OCI-LY7 (cell line): ENCODE measurements at regions not wholly inside any gene's neighbourhood (a gene's known extent, or its start where the extent isn't known, plus 50 kb on each side); places are given as distances from the start of the nearest gene placed in this dataset.

ENCODE experiments used
- CTCF ChIP-seq: fragments of 200-600 bp; sonication (generic); conservative IDR thresholded peaks from 2 replicates; pipeline ENCODE4 v1.5.1; 2014; ENCODE audit warnings: mild to moderate bottlenecking, antibody characterized with exemption, low read length, moderate library complexity, mixed read lengths
- EZH2phosphoT487 ChIP-seq: fragments of 200-600 bp; sonication (generic); IDR thresholded peaks from 2 replicates; pipeline ENCODE4 v1.6.1; 2018; ENCODE audit warnings: low read depth, borderline replicate concordance, mild to moderate bottlenecking, mixed run types, antibody characterized with exemption, low read length, moderate library complexity, mixed read lengths

DNA sequence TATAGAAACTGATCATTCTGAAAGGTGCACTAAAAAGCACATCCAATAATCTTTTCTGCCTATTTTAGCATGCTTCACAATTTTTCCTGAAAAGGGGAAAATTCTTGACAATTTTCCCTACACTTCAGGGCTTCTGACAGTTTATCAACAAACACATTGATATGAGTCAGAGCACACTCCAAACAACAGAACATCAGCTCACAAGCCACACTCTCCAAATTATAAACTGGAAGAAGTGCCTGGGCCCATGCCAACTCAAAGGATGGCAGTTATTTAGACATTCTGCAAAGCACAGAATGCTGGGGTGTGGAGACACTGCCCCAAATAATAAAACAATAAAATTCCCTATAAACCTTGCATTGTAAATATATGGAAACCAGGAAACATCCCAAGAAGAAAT, 90.8 kb downstream of the ELAPOR2 start:
- no peak for TF ChIP-seq CTCF
- TF ChIP-seq EZH2phosphoT487, result no peak
